Activated CD8-positive, alpha-beta memory T cell treated with anti-CD3 and anti-CD28 coated beads for 36 hours (primary cell): ENCODE measurements at regions not wholly inside any gene's neighbourhood (a gene's known extent, or its start where the extent isn't known, plus 50 kb on each side); places are given as distances from the start of the nearest gene placed in this dataset.

Experiments
- CTCF ChIA-PET: fragments of 350-600 bp; sonication (Branson Sonifier 250); formaldehyde crosslinking; loops from one replicate; lab custom pipeline; 2021; ENCODE audit warnings: antibody characterized with exemption; lab: Charles Lee
- POLR2A ChIA-PET: fragments of 350-600 bp; sonication (Branson Sonifier 250); formaldehyde crosslinking; loops from one replicate; lab custom pipeline; 2021; ENCODE audit warnings: antibody characterized with exemption; lab: Charles Lee

- CTCF ChIA-PET, result no interaction called here
- POLR2A ChIA-PET, result no interaction called here
These were observed 239.1 kb downstream of the CDC5L start for GRCh38 chr6:44626616-44627015.

DNA sequence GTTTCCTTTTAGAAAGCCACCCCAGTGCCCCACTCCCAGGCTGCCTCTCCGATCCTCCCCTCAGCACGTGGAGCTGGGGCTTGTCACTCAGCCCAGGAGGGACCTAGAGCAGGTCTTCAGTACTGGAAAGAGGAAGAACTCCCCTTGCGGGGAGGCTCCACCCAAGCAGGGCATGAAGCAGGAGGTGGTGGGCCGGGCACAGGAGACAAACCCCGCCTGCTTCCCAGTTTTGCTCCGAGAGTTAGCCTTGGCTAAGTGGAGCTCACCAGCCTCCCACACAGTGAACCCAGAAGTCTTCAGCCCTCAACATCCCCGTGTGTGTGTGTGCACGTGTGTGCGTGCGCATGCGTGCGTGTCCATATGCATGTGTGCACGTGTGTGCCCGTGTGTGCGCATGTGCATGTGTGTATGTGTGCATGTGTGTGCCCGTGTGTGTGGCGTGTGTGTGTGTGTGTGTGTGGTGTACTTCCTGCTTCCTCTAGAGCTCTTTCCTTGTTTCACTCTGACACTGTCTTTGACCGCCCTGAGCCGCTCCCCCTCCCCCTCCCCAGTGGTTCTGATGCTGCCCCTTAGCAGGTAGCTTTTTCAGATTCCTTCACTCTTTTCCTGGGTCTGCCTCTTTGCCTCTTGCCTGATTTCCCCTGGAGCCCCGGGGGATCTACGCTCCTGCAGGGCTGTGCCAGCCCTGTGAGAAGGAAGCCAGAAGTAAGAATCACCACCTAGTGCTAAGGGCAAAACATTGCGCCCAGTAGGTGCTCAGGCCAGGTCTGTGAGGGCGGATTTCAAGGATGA, 239.8 kb downstream of the CDC5L start:
- ChIA-PET POLR2A (no interaction called here), CTCF (interaction anchor here (1.2 kb wide), 1 partner anchor 10 kb away, joined by 3 read pairs; no protein-coding TSS in a partner anchor)

DNA sequence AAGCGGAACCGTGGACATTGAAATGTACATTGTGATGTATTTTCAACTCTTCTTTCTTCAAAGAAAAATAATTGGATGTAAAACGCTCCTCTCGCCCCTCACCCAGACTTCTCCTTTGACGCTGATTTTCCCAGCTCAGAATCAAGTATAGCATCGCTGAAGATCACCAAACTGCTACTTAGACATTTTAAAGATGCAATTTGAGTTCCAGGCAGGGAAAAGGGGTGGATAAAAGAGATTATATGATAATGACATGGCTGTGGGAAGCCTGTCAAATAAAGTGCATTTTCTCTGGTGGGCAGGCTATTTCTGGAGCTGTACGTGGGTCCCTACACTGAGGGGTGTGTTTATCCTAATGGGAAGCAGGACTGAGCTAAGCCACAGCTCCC, 240.4 kb downstream of the CDC5L start:
- ChIA-PET POLR2A (no interaction called here), CTCF (interaction anchor here (1.2 kb wide), 1 partner anchor 10 kb away, joined by 3 read pairs; no protein-coding TSS in a partner anchor)

DNA sequence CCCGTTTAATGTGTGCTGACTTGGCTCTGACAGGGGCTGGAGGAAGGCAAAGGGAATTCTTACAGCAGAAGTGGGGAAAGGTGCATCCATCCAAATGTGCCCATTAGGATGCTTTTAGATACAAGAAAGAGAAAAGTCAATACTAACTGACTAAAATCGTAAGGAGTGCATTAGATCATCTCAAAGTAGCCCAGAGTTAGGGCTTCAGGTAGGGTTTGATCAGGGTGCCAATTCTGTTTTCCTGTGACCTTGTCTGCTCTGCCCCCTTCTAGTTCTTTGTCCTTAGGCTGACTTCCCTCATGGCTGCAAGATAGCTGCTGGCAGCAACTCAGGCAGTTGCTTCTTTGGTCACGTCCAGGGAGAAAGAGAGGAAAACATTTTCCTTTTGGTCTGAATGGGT, 240.8 kb downstream of the CDC5L start:
- POLR2A ChIA-PET, result no interaction called here
- CTCF ChIA-PET, result no interaction called here

DNA sequence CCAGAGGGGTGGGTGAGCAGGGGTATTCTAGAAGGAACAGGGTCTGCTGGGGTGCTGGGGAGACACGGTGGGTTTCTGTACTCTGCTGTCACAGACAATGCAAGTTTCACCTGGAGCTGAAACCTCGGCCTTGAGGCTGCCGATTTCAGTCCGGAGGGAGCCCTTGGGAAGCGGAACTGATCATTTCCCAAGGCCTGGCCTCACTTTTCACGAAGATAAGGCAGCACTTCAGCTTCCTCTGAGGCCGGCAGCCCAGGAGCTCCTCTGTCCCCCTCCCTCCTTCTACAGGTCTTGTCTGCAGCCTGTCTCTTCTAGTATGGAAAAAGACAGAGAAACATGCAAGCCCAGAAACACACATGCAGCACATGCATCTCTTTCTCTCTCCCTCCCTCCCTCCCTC, 242.1 kb downstream of the CDC5L start:
- POLR2A ChIA-PET, result no interaction called here

DNA sequence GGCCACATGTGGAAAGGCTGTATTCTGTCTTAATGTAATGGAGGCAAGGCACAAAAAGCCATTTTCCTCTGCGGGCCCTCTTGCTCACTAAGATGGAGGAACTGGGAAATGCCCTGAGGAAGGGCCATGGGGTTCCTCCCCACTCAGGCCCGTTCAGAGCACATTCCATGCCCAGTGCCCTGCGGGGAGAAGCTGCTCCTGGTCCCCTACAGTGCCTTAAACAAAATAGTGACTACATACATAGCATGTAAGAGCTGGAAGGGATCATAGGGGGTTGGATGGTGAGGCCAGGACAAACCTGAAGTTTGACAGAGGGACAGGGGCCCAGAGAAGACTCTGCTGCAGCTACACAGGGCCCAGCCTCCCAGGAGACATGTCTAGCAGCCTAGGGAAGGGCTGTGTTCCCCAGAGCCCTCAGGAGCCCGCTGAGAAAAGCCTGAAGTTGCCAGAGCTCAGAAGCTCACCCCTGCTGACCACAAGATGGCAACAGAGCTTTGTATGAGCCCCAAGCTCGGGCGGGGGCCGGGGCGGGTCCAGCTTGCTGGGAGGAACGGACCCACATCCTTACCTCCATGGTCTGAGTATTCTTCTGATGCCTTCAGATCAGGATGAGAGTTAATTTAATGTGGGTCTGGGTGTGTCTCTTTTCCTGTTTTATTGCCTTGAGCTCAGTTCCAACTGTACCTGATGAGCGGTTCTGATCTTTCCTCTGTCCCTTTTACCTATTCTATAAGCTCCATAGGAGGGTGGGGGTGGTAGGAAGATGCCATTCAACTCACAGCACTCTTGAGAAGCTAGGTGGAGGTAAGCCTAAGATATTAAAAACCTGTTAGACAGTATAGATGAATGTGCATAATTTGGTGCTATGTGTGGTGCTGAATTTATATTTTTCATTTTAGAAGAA, 242.9 kb downstream of the CDC5L start:
- POLR2A ChIA-PET, result interaction anchor here (0.6 to 0.9 kb wide), 2 partner anchors 1293 to 1776 kb away, joined by 3 to 4 read pairs; no protein-coding TSS in a partner anchor

More for the DNA sequence above, 242.1 kb downstream of the CDC5L start:
- CTCF ChIA-PET, result interaction anchor here (1.2 to 2.0 kb wide), 2 partner anchors 26 to 1294 kb away, joined by 3 to 8 read pairs; no protein-coding TSS in a partner anchor

DNA sequence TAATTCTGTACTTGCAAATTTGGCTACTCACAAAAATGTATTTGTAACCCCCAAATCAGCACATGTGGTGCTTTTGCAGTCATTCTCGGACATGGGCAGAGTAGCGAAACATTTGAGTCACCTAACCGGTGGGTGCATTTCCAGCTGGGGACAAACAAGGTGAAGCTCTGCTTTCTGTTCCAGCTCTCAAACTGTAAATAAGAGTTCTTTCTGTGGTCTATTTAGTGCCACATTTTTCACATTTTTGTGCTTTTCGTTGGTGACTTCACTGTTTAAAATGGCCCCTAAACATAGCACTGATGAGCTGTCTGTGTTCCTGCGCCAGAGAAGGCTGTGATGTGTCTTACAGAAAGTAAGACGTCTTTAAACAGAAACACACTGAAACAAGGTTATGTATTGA, 244.5 kb downstream of the CDC5L start:
- CTCF ChIA-PET, result interaction anchor here (1.8 kb wide), 1 partner anchor 22 kb away, joined by 5 read pairs; no protein-coding TSS in a partner anchor
- POLR2A ChIA-PET, result no interaction called here

More for the DNA sequence above, 242.9 kb downstream of the CDC5L start:
- CTCF ChIA-PET, result interaction anchor here (1.2 to 2.0 kb wide), 3 partner anchors 23 to 1293 kb away, joined by 3 to 8 read pairs (median 5); no protein-coding TSS in a partner anchor

- POLR2A ChIA-PET, result no interaction called here
- CTCF ChIA-PET, result interaction anchor here (1.2 kb wide), 1 partner anchor 21 kb away, joined by 3 read pairs; no protein-coding TSS in a partner anchor
These were observed 246.8 kb downstream of the CDC5L start for GRCh38 chr6:44634321-44634720.

- ChIA-PET CTCF (no interaction called here), POLR2A (interaction anchor here (0.8 kb wide), 1 partner anchor 293 kb away, joined by 3 read pairs; no protein-coding TSS in a partner anchor)
These were observed 248.0 kb downstream of the CDC5L start for GRCh38 chr6:44635486-44635885.

- POLR2A ChIA-PET, result no interaction called here
- CTCF ChIA-PET, result interaction anchor here (1.6 kb wide), 1 partner anchor 9 kb away, joined by 3 read pairs; no protein-coding TSS in a partner anchor
These were observed 249.2 kb downstream of the CDC5L start for GRCh38 chr6:44636561-44637248.

GRCh38 chr6:44641344-44642031, 254.0 kb downstream of the CDC5L start:
- CTCF ChIA-PET, result interaction anchor here (0.7 kb wide), 2 partner anchors 14 to 735 kb away, joined by 6 to 10 read pairs; no protein-coding TSS in a partner anchor
- POLR2A ChIA-PET, result no interaction called here

DNA sequence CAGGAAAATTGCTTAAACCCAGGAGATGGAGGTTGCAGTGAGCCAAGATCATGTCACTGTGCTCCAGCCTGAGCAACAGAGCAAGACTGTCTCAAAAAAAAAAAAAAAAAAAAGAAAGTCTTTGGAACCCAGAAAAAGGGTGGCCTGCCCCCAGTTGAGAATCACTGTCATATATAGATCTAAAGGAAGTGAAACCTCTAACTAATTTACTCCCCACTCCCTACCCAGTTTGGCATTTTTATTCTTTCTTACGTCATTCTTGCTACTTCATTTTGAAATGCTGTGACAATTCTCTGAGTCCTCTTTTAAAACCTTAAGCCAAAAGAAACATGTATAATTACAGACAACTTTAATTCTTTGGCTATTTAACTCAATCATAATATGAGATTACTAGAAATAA, 254.8 kb downstream of the CDC5L start:
- ChIA-PET CTCF (interaction anchor here (0.7 to 1.1 kb wide), 3 partner anchors 13 to 735 kb away, joined by 6 to 10 read pairs (median 7); no protein-coding TSS in a partner anchor), POLR2A (interaction anchor here (1.3 kb wide), 1 partner anchor 735 kb away, joined by 5 read pairs; the partner anchor contains the start of gene SUPT3H)

DNA sequence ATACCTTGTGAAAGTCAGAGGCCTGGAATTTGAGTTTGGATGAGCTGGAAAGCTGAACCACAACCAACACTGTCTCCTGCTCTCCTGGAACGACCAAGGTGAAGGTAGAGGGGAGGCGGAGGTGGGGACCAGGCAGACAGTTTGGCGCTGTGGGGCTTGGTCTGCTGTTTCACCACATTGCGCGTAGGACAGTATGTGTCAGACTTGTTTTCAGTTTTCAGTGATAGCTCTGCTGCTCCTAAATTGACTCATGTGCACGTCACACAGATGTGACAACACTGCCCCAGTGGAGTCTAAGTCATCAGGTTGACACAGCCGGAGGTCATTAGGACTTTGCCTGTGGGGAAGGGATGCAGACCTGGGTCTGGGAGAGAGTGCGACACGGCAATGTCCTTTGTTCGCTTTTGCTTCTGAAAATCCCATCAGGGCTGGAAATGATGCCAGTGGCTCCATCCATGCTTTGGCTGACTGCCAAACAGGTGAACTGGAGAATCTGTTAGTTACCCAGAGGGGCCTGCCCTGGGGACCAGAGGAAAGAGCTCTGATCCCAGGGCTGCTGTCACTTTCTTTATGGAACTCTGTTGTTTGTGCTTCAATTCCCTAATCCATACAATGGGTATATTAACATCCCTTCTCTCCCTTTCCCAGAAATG, 255.5 kb downstream of the CDC5L start:
- POLR2A ChIA-PET, result interaction anchor here (1.3 kb wide), 1 partner anchor 735 kb away, joined by 5 read pairs; the partner anchor contains the start of gene SUPT3H

GRCh38 chr6:44645276-44645675, 257.8 kb downstream of the CDC5L start:
- CTCF ChIA-PET, result interaction anchor here (0.6 to 1.7 kb wide), 3 partner anchors 169 to 376 kb away, joined by 4 to 6 read pairs (median 5); no protein-coding TSS in a partner anchor
- POLR2A ChIA-PET, result no interaction called here

More for the DNA sequence above, 255.5 kb downstream of the CDC5L start:
- CTCF ChIA-PET, result interaction anchor here (1.1 to 1.4 kb wide), 2 partner anchors 13 to 20 kb away, joined by 3 to 7 read pairs; no protein-coding TSS in a partner anchor

DNA sequence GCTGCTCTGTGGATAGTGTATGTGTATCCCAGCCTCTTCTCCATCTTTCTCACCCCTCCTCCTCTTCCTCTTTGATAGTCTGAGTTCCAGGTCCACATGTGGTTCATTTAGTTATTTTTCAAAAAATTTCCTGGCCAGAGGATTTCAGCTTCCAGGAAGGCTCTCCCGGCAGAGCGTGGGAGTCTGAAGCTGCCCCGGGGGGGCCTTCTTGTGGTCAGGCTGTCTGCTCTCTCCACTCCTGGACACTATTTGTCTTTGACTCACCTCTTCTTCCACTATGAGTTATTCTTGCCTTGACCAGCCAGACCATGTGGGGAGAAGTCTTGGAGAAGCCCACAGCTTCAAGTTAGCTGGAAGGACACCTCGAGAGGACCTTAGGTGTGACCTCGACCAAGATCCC, 258.8 kb downstream of the CDC5L start:
- POLR2A ChIA-PET, result no interaction called here
- CTCF ChIA-PET, result interaction anchor here (0.7 to 1.7 kb wide), 4 partner anchors 9 to 776 kb away, joined by 3 to 4 read pairs (median 4); no protein-coding TSS in a partner anchor

DNA sequence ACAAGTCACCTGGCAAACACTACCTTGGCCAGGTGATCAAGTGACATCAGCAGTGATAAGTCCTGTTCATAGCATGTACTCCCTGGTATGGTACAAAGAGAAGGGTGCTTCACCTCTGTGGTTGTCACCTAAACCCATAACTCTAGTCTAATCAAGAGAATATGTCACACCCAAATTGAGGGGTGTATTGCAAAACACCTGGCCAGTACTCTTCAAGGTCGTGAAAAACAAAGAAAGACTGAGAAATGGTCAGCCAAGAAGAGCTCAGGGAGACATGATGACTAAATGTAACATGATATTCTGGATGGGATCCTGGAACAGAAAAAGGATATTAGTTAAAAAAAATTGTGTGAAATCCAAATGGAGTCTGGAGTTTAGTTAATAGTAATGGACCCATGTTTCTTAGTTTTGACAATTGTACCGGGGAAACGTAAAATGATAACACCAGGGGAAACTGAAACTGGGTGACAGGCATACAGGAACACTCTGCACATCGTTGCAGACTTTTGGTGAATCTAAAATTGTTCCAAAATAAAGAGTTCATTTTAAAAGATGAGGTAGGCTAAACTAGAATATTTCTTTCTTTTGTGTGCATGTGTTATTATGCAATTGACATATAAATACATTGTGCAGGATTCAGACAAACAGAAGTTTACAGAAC, 262.0 kb downstream of the CDC5L start:
- ChIA-PET POLR2A (no interaction called here), CTCF (interaction anchor here (0.6 to 1.4 kb wide), 2 partner anchors 174 to 216 kb away, joined by 3 to 4 read pairs; no protein-coding TSS in a partner anchor)
